ENCODE measurements at regions not wholly inside any gene's neighbourhood (a gene's known extent, or its start where the extent isn't known, plus 50 kb on each side); places are given as distances from the start of the nearest gene placed in this dataset.

GRCh38 chr16:76052725-76053124 is 224.5 kb upstream of the CNTNAP4 start:
- Histone ChIP-seq H3K9me3 (peaks cover 0 to 12% (median 0%) of the 10 kb centered on the region in 3 donors), H3K4me1 (no peaks in the 10 kb centered on the region), H3K27me3 (no peaks in the 10 kb centered on the region), H3K36me3 (no peaks in the 10 kb centered on the region), H3K27ac (no peak overlapping the region), H3K4me3 (no peak overlapping the region)
- 62 to 83% methylated on average over 2 of the region's 2 CpGs for WGBS, 2 donors (ENCODE audit: low coverage in 1 of 2)
- no peak for ATAC-seq
- no peak for TF ChIP-seq CTCF (IDR thresholded peaks at IDR 0.05)
- TF ChIP-seq POLR2A (IDR thresholded peaks at IDR 0.05) = no peak
- no peak for TF ChIP-seq EP300 (IDR thresholded peaks at IDR 0.05)
- TF ChIP-seq POLR2AphosphoS5 (IDR thresholded peaks at IDR 0.05) = no peak

- TF ChIP-seq CTCF (IDR thresholded peaks at IDR 0.05) (no peak), POLR2AphosphoS5 (IDR thresholded peaks at IDR 0.05) (no peak), POLR2A (IDR thresholded peaks at IDR 0.05) (no peak), EP300 (IDR thresholded peaks at IDR 0.05) (no peak)
- no peak for ATAC-seq
These were observed 218.0 kb upstream of the CNTNAP4 start for GRCh38 chr16:76059186-76059585.

GRCh38 chr16:76059701-76060100 is 217.5 kb upstream of the CNTNAP4 start:
- Histone ChIP-seq H3K27ac (no peak overlapping the region), H3K4me1 (no peaks in the 10 kb centered on the region), H3K9me3 (no peaks in the 10 kb centered on the region), H3K36me3 (no peaks in the 10 kb centered on the region), H3K4me3 (no peak overlapping the region), H3K27me3 (no peaks in the 10 kb centered on the region)
- no peak for TF ChIP-seq POLR2AphosphoS5 (IDR thresholded peaks at IDR 0.05)
- no peak for TF ChIP-seq POLR2A (IDR thresholded peaks at IDR 0.05)
- no peak for TF ChIP-seq CTCF (IDR thresholded peaks at IDR 0.05)
- no peak for TF ChIP-seq EP300 (IDR thresholded peaks at IDR 0.05)
- ATAC-seq = no peak
- WGBS, 2 donors (ENCODE audit: low coverage in 1 of 2) = 60 to 100% methylated on average over 1 of the region's 2 CpGs

More at GRCh38 chr16:76059186-76059585, 218.0 kb upstream of the CNTNAP4 start:
- no peaks in the 10 kb centered on the region for H3K9me3 ChIP-seq
- H3K27me3 ChIP-seq = no peaks in the 10 kb centered on the region
- H3K4me3 ChIP-seq = no peak overlapping the region
- no peaks in the 10 kb centered on the region for H3K36me3 ChIP-seq
- no peak overlapping the region for H3K27ac ChIP-seq
- 75 to 86% methylated on average over 2 to 3 of the region's 3 CpGs for WGBS, 2 donors (ENCODE audit: low coverage in 1 of 2)
- no peaks in the 10 kb centered on the region for H3K4me1 ChIP-seq

- WGBS, 2 donors (ENCODE audit: low coverage in 1 of 2) = 63 to 96% methylated on average over 2 of the region's 2 CpGs
These were observed 205.5 kb upstream of the CNTNAP4 start for GRCh38 chr16:76071690-76072089.

More at GRCh38 chr16:76071690-76072089, 205.5 kb upstream of the CNTNAP4 start:
- ATAC-seq = no peak
- no peaks in the 10 kb centered on the region for H3K4me1 ChIP-seq
- H3K9me3 ChIP-seq = peaks cover 0 to 6% (median 0%) of the 10 kb centered on the region in 3 donors
- H3K27me3 ChIP-seq = no peaks in the 10 kb centered on the region
- no peak overlapping the region for H3K4me3 ChIP-seq
- TF ChIP-seq EP300 (IDR thresholded peaks at IDR 0.05) (no peak), POLR2AphosphoS5 (IDR thresholded peaks at IDR 0.05) (no peak), POLR2A (IDR thresholded peaks at IDR 0.05) (no peak), CTCF (IDR thresholded peaks at IDR 0.05) (no peak)
- H3K36me3 ChIP-seq = no peaks in the 10 kb centered on the region
- no peak overlapping the region for H3K27ac ChIP-seq
